ENCODE measurements at regions not wholly inside any gene's neighbourhood (a gene's known extent, or its start where the extent isn't known, plus 50 kb on each side); places are given as distances from the start of the nearest gene placed in this dataset.
"Not testable (repeated sequence)": the region's sequence is repeated elsewhere in the genome, so short reads cannot be mapped to it uniquely, and the experiment has no call there.

DNA sequence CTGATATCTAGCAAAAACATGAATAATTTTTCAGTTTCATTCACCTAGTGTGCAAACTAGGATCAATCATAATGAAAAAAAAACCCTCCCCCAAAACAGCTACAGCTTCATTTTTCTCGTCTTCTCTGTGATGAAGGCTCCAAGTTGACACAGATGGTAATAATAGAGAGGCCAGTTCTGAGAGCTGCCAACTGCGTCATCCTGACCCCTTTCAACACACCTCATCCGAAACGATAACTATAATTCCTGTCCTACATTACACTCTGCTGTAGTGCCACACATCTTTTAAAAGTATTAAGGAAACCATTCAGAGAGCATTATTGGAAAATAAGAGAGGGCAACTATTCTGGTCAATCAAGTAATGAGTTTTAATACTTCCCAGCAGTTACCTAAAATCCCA is 962.3 kb upstream of the ADAMTS5 start:
- DNase-seq (ENCODE audit: low spot score); H3K27me3 ChIP-seq (replicated peaks; ENCODE audit: insufficient read depth); H3K4me1 ChIP-seq (ENCODE audit: control insufficient read depth in 1 of 2, low read depth in 2 of 2); H3K36me3 ChIP-seq; H3K4me3 ChIP-seq; H3K27ac ChIP-seq; ATAC-seq (ENCODE audit: insufficient number of reproducible peaks, low FRiP score, low read depth); H3K9me3 ChIP-seq: not testable (repeated sequence)

DNA sequence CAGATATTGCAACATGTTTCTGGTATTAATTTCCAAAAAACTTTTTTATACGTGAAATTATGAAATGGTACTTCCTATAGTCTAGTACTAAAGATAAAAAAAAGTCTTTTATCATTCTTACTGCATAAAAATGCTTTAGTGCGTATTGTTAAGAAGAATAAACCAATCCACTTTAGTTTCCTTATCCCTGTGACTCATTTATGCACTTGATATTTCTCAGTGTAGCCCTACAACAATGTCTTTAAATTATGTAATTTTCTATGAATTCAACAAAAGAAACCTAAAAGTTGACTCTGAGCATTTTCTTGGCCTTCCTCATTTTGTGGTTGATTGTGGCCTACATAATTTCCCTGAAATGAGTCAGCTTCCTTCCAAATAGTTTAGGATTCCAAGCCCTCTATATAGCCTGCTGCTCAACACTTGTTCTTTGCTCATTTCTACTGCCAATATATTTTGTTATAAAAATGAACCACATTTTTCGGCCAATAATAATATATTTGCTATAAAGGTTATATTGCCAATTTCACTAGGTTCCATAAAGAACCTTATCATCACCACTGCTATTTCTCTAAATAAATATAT is 961.7 kb upstream of the ADAMTS5 start:
- ATAC-seq (ENCODE audit: insufficient number of reproducible peaks, low FRiP score, low read depth); H3K4me3 ChIP-seq; DNase-seq (ENCODE audit: low spot score); H3K27ac ChIP-seq; H3K36me3 ChIP-seq; H3K27me3 ChIP-seq (replicated peaks; ENCODE audit: insufficient read depth); H3K9me3 ChIP-seq; H3K4me1 ChIP-seq (ENCODE audit: control insufficient read depth in 1 of 2, low read depth in 2 of 2): not testable (repeated sequence)

DNA sequence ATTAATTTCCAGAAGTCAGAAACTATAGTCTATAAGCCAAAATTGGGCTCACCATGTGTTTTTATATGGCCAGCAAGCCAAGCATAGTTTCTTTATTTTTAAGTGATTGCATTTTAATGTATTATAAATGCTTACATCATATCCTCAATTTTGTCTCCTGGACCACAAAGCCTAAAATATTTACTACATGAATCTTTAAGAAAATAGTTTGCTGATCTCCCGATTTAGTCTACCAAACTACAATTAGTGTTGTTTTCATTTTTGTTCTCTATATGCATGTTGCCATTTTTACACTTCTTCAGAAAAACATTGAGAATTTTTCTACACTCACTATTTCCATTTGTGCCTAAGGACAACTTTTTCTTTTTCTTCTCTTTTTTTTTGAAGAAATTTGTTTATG is 954.5 kb upstream of the ADAMTS5 start:
- not testable (repeated sequence) for H3K4me1 ChIP-seq (ENCODE audit: control insufficient read depth in 1 of 2, low read depth in 2 of 2); H3K9me3 ChIP-seq; ATAC-seq (ENCODE audit: insufficient number of reproducible peaks, low FRiP score, low read depth); H3K27ac ChIP-seq; DNase-seq (ENCODE audit: low spot score); H3K4me3 ChIP-seq; H3K27me3 ChIP-seq (replicated peaks; ENCODE audit: insufficient read depth); H3K36me3 ChIP-seq

DNA sequence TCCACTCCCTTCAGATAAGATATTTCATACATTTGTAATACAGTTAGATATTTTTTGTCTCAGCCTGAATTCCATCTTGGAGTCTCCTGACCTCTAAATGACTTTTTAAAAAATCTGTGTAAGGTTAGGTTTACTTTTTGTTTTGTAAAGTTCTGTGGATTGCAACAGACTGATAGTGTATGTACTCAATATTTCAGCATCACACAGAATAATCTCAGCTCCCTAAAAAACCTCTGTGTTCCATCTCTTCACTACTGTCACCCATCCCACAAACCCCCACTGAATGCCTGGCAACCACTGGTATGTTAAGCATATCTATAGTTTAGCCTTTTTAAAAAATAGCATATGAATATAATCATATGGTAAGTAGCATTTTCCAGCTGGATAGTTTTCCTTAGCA is 951.1 kb upstream of the ADAMTS5 start:
- not testable (repeated sequence) for H3K27ac ChIP-seq; H3K4me1 ChIP-seq (ENCODE audit: control insufficient read depth in 1 of 2, low read depth in 2 of 2); H3K9me3 ChIP-seq; H3K36me3 ChIP-seq; H3K4me3 ChIP-seq; ATAC-seq (ENCODE audit: insufficient number of reproducible peaks, low FRiP score, low read depth); DNase-seq (ENCODE audit: low spot score); H3K27me3 ChIP-seq (replicated peaks; ENCODE audit: insufficient read depth)

DNA sequence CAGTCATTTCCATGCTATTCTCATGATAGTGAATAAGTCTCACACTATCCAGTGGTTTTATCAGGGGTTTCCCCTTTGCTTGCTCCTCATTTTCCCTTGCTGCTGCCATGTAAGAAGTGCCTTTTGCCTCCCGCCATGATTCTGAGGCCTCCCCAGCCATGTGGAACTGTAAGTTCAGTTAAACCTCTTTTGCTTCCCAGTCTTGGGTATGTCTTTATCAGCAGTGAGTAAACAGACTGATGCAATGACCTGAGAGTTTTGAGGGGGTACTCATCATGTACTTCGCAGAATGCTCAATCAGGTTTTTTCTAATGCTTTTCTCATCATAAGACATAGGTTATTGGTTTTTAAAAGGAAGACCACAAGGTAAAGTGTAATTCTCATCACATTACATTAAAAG is 949.4 kb upstream of the ADAMTS5 start:
- not testable (repeated sequence) for H3K27me3 ChIP-seq (replicated peaks; ENCODE audit: insufficient read depth); H3K9me3 ChIP-seq; DNase-seq (ENCODE audit: low spot score); H3K27ac ChIP-seq; H3K4me1 ChIP-seq (ENCODE audit: control insufficient read depth in 1 of 2, low read depth in 2 of 2); H3K4me3 ChIP-seq; ATAC-seq (ENCODE audit: insufficient number of reproducible peaks, low FRiP score, low read depth); H3K36me3 ChIP-seq

DNA sequence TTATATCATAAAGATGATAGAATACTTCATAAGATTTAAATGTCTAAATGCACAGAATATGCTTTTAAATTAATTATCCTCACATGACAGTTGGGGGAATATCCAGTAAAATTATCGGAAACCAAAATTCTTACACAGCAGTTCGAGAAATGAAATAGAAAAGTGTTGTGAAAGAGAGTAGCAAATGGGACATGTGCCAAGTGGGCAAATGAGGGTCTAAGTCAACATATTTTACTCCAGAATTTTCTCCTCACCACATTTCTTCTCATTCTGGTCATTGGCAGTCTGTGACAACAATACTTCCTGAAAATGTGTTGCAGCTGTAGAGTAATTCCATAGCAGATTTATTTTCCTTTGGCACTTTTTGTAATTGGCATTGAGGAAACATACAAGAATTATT is 945.2 kb upstream of the ADAMTS5 start:
- not testable (repeated sequence) for H3K4me3 ChIP-seq; H3K4me1 ChIP-seq (ENCODE audit: control insufficient read depth in 1 of 2, low read depth in 2 of 2); H3K9me3 ChIP-seq; H3K36me3 ChIP-seq; ATAC-seq (ENCODE audit: insufficient number of reproducible peaks, low FRiP score, low read depth); H3K27ac ChIP-seq; H3K27me3 ChIP-seq (replicated peaks; ENCODE audit: insufficient read depth); DNase-seq (ENCODE audit: low spot score)

DNA sequence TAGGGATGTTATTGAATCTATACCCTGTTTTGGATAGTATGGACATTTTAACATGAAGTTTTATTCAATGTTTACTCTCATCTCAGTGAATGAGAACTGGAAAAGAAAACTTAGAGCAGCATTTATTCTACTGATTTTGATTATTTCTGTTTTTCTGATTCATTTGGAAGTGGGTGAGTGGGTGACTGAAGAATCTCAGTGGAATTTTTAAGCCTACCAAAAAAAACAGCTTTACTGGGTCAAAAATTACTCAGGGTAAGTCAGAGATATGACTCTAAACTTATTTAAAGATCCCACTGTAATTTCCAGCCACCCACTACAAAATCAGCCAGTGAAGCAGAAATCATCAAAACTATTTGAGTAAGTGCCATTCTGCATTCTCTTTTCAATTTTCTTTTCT is 942.6 kb upstream of the ADAMTS5 start:
- not testable (repeated sequence) for H3K9me3 ChIP-seq; H3K27ac ChIP-seq; H3K4me1 ChIP-seq (ENCODE audit: control insufficient read depth in 1 of 2, low read depth in 2 of 2); H3K27me3 ChIP-seq (replicated peaks; ENCODE audit: insufficient read depth); ATAC-seq (ENCODE audit: insufficient number of reproducible peaks, low FRiP score, low read depth); DNase-seq (ENCODE audit: low spot score); H3K4me3 ChIP-seq; H3K36me3 ChIP-seq

DNA sequence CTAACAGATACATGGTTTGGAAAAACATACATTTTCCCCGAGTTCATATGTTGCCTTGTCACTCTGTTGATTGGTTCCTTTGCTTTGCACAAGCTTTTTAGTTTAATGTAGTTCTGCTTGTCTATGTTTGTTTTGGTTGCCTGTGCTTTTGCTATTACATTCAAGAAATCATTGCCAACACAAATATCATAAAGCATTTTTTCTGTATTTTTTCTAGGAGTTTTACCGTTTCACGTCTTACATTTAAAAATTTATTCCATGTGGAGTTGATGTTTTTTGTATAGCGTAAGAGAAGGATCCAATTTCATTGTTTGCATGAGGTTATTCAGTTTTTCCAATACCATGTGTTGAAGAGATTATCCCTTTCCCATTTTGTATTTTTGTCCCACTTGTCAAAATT is 941.9 kb upstream of the ADAMTS5 start:
- H3K27me3 ChIP-seq (replicated peaks; ENCODE audit: insufficient read depth); H3K36me3 ChIP-seq; H3K4me1 ChIP-seq (ENCODE audit: control insufficient read depth in 1 of 2, low read depth in 2 of 2); DNase-seq (ENCODE audit: low spot score); ATAC-seq (ENCODE audit: insufficient number of reproducible peaks, low FRiP score, low read depth); H3K4me3 ChIP-seq; H3K27ac ChIP-seq; H3K9me3 ChIP-seq: not testable (repeated sequence)

DNA sequence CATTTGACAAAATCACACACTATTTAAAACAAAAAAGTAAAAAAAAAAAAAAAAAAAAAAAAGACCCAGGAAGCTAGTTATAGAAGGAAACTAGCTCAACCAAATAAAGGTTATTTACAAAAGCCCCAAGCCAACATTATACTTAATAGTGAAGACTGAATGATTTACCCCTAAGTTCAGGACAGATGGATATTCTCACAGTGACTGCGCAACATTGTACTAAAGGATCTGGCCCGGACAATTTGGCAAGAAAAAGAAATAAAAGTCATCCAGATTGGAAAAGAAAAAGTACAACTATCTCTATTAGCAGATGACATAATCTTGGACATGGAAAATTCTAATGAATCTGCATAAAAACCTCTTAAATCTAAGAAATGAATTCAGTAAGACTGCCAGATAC is 936.0 kb upstream of the ADAMTS5 start:
- DNase-seq (ENCODE audit: low spot score); ATAC-seq (ENCODE audit: insufficient number of reproducible peaks, low FRiP score, low read depth); H3K4me1 ChIP-seq (ENCODE audit: control insufficient read depth in 1 of 2, low read depth in 2 of 2); H3K9me3 ChIP-seq; H3K27me3 ChIP-seq (replicated peaks; ENCODE audit: insufficient read depth); H3K36me3 ChIP-seq; H3K4me3 ChIP-seq; H3K27ac ChIP-seq: not testable (repeated sequence)

DNA sequence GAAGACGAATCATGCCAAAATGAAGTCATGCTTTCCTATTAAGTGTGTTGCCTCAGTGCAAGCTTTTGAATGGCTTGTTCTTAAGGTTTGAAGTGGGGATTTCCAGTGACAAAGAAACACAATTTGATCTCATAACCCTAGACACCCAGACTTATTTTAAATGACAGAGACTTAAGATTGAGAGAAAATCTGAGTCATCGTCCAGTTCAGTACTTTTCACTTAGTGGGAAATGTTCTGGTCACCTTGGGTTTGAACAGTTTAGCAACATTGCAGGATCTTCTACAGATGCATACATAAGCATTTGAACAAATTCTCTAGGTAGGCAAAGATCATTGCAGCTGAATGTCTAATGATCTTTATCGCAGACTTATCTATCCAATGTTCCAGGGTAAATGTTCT is 926.7 kb upstream of the ADAMTS5 start:
- not testable (repeated sequence) for H3K27ac ChIP-seq; H3K27me3 ChIP-seq (replicated peaks; ENCODE audit: insufficient read depth)

DNA sequence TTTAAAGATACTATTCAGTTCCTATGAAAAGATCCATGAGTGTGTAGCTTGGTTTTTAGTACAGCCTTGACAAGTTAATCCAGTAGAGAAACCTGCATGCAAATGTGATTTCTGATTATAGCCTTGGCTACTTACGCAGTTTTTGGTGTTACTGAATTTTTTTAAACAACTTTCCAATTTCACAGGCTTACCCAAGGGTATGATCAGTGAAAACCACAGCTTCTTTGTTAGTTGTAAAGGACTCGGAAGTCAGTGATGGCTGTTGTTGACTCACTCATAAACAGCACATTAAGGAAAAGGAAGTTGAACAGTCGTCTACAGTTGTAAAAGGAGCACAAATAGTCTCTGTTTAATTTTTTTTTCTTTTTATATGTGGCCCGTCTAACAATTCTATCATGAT is 924.6 kb upstream of the ADAMTS5 start:
- H3K27me3 ChIP-seq (replicated peaks; ENCODE audit: insufficient read depth); H3K4me1 ChIP-seq (ENCODE audit: control insufficient read depth in 1 of 2, low read depth in 2 of 2); H3K27ac ChIP-seq; H3K36me3 ChIP-seq; ATAC-seq (ENCODE audit: insufficient number of reproducible peaks, low FRiP score, low read depth); DNase-seq (ENCODE audit: low spot score); H3K4me3 ChIP-seq; H3K9me3 ChIP-seq: not testable (repeated sequence)

More for the DNA sequence above, 926.7 kb upstream of the ADAMTS5 start:
- not testable (repeated sequence) for DNase-seq (ENCODE audit: low spot score); H3K9me3 ChIP-seq; H3K36me3 ChIP-seq; H3K4me3 ChIP-seq; H3K4me1 ChIP-seq (ENCODE audit: control insufficient read depth in 1 of 2, low read depth in 2 of 2); ATAC-seq (ENCODE audit: insufficient number of reproducible peaks, low FRiP score, low read depth)

DNA sequence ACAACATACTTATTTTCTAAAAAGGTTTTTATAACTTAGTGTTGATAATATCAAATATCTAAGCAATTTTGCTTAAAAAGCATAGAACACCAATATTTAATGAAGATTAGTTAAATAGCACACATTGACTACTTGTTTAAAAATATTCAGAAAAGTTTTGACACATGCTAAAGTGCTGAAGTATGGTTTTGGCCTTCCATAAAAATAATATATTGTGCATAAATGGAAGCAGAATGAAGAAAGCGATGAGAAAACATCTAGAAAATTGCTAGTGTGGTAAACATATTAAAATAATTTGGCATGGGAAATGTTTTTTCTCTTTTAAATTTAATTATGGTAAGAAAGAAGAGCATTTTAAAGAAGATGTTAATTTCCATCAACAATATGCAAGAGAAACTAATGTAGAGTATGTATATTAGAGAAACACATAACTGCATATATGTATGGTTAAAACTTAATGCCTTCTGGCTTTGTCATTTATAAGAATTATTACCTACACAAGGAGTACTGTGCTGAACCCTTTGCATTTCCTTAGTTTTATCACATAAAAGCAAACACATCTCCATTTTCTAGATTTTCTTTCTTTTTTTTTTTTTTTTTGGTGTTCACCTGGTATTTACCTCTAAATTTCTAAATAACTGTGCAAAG is 921.0 kb upstream of the ADAMTS5 start:
- not testable (repeated sequence) for H3K27ac ChIP-seq; H3K4me1 ChIP-seq (ENCODE audit: control insufficient read depth in 1 of 2, low read depth in 2 of 2); H3K36me3 ChIP-seq; ATAC-seq (ENCODE audit: insufficient number of reproducible peaks, low FRiP score, low read depth); DNase-seq (ENCODE audit: low spot score); H3K27me3 ChIP-seq (replicated peaks; ENCODE audit: insufficient read depth); H3K9me3 ChIP-seq; H3K4me3 ChIP-seq

Data from thoracic aorta (tissue), 2 donors.